GM23248 (cell line): ENCODE measurements at regions not wholly inside any gene's neighbourhood (a gene's known extent, or its start where the extent isn't known, plus 50 kb on each side); places are given as distances from the start of the nearest gene placed in this dataset.

ENCODE experiments used
- DNase-seq: peaks from one replicate; pipeline ENCODE4 v3.0.0-alpha.2; 2015
- H2AFZ ChIP-seq: fragments of 200-600 bp; sonication (generic); 2 replicates; pipeline ENCODE4 v1.6.1; 2016; ENCODE audit warnings: antibody characterized with exemption
- H3F3A ChIP-seq: fragments of 200-600 bp; sonication (generic); 2 replicates; pipeline ENCODE4 v1.6.1; 2016; ENCODE audit warnings: mild to moderate bottlenecking, antibody characterized with exemption, mixed run types; ENCODE audit not compliant: insufficient read depth
- H3K27ac ChIP-seq: fragments of 200-600 bp; sonication (generic); 2 replicates; pipeline ENCODE4 v1.5.1; 2016; ENCODE audit warnings: mild to moderate bottlenecking
- H3K27me3 ChIP-seq: fragments of 200-600 bp; sonication (generic); replicated peaks from 2 replicates; pipeline ENCODE4 v1.6.1; 2016; ENCODE audit warnings: mild to moderate bottlenecking; ENCODE audit not compliant: insufficient read depth
- H3K36me3 ChIP-seq: fragments of 200-600 bp; sonication (generic); 2 replicates; pipeline ENCODE4 v1.6.1; 2016; ENCODE audit warnings: low read depth, mild to moderate bottlenecking
- H3K4me1 ChIP-seq: fragments of 200-600 bp; sonication (generic); 2 replicates; pipeline ENCODE4 v1.6.1; 2016; ENCODE audit warnings: mild to moderate bottlenecking; ENCODE audit not compliant: insufficient read depth
- H3K4me2 ChIP-seq: fragments of 200-600 bp; sonication (generic); one replicate; pipeline ENCODE4 v1.6.1; 2016; ENCODE audit warnings: mild to moderate bottlenecking; ENCODE audit not compliant: unreplicated experiment
- H3K4me3 ChIP-seq: fragments of 200-600 bp; sonication (generic); 2 replicates; pipeline ENCODE4 v1.5.1; 2016; ENCODE audit warnings: mild to moderate bottlenecking
- H3K79me2 ChIP-seq: fragments of 200-600 bp; sonication (generic); 2 replicates; pipeline ENCODE4 v1.6.1; 2016; ENCODE audit warnings: mild to moderate bottlenecking; ENCODE audit not compliant: insufficient read depth
- H3K9ac ChIP-seq: fragments of 200-600 bp; sonication (generic); 2 replicates; pipeline ENCODE4 v1.6.1; 2016; ENCODE audit warnings: mild to moderate bottlenecking
- H3K9me2 ChIP-seq: fragments of 200-600 bp; sonication (generic); 2 replicates; pipeline ENCODE4 v1.6.1; 2016; ENCODE audit warnings: mixed run types, mild to moderate bottlenecking, moderate library complexity; ENCODE audit not compliant: insufficient read depth
- H3K9me3 ChIP-seq: fragments of 200-600 bp; sonication (generic); one replicate; pipeline ENCODE4 v1.6.1; 2017; ENCODE audit warnings: low read depth
- H4K20me1 ChIP-seq: fragments of 200-600 bp; sonication (generic); 2 replicates; pipeline ENCODE4 v1.6.0; 2016; ENCODE audit not compliant: insufficient read depth
- EZH2 ChIP-seq: fragments of 200-600 bp; sonication (generic); IDR thresholded peaks from 2 replicates; pipeline ENCODE4 v1.6.1; 2018; ENCODE audit warnings: antibody characterized with exemption, mild to moderate bottlenecking; ENCODE audit not compliant: insufficient read depth, poor library complexity, severe bottlenecking
- EZH2phosphoT487 ChIP-seq: fragments of 200-600 bp; sonication (generic); IDR thresholded peaks from 2 replicates; pipeline ENCODE4 v1.6.1; 2018; ENCODE audit warnings: antibody characterized with exemption, moderate library complexity, mild to moderate bottlenecking, low read depth; ENCODE audit not compliant: insufficient read depth
- WGBS, 2 experiments: methylation state at CpG; one replicate each; pipeline ENCODE4 v1.1.6; 2015 to 2017; ENCODE audit warnings: low lambda C conversion rate in 2 of 2, low coverage in 1 of 2; ENCODE audit errors: missing lambda C conversion rate in 2 of 2; 5-methylcytosine and 5-hydroxymethylcytosine counted together
- in situ Hi-C: fragments of 300-500 bp; cut with MboI; formaldehyde crosslinking; loops from 2 replicates; pipeline ENCODE4 v1.15.0; 2020

- Histone ChIP-seq H3K9me3 (no peaks in the 10 kb centered on the region), H3K27ac (no peak overlapping the region), H3F3A (no peaks in the 10 kb centered on the region), H3K4me2 (no peak overlapping the region), H3K4me3 (no peak overlapping the region), H3K9ac (no peak overlapping the region), H3K27me3 (no peaks in the 10 kb centered on the region), H3K9me2 (no peaks in the 10 kb centered on the region), H3K79me2 (no peaks in the 10 kb centered on the region), H3K36me3 (no peaks in the 10 kb centered on the region), H4K20me1 (no peaks in the 10 kb centered on the region), H3K4me1 (no peaks in the 10 kb centered on the region), H2AFZ (no peak overlapping the region)
- in situ Hi-C loops: no loop called here
- TF ChIP-seq EZH2phosphoT487: no peak
- TF ChIP-seq EZH2: no peak
- no peak for DNase-seq
- 86% methylated on average over 5 of the region's 5 CpGs for WGBS, 2 experiments
These were observed 588.8 kb downstream of the BNC2 start for GRCh38 chr9:16281707-16282106.

DNA sequence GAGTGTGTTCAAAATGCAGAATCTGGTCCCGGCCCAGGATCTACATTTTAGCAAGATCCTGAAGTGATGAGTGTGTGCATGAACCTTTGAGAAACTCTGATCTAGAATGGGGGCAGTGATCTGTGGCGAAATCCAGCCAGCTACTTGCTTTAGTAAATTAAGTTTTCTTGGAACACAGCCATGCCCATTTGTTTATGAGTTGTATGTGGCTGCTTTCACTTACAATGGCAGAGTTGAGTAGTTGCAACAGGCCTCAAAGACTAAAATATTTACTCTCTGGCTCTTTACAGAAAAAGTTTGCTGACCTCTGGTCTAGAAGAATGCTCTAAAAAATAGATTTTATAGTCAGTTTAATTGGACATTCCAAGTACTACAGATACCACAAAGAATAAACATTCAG lies 588.3 kb downstream of the BNC2 start:
- no peaks in the 10 kb centered on the region for H3K4me1 ChIP-seq
- no peaks in the 10 kb centered on the region for H3K9me2 ChIP-seq
- no peak overlapping the region for H3K4me3 ChIP-seq
- H4K20me1 ChIP-seq: no peaks in the 10 kb centered on the region
- H3K36me3 ChIP-seq: no peaks in the 10 kb centered on the region
- no peaks in the 10 kb centered on the region for H3F3A ChIP-seq
- DNase-seq: peak; percentile 35
- whole genome bisulfite sequencing, 2 experiments: 75 to 78% methylated on average over 2 of the region's 2 CpGs
- H2AFZ ChIP-seq: no peak overlapping the region
- in situ Hi-C loops: no loop called here
- no peak overlapping the region for H3K27ac ChIP-seq
- TF ChIP-seq EZH2: no peak
- TF ChIP-seq EZH2phosphoT487: no peak
- H3K9me3 ChIP-seq: no peaks in the 10 kb centered on the region
- no peaks in the 10 kb centered on the region for H3K27me3 ChIP-seq
- H3K4me2 ChIP-seq: no peak overlapping the region
- H3K79me2 ChIP-seq: no peaks in the 10 kb centered on the region
- no peak overlapping the region for H3K9ac ChIP-seq

DNA sequence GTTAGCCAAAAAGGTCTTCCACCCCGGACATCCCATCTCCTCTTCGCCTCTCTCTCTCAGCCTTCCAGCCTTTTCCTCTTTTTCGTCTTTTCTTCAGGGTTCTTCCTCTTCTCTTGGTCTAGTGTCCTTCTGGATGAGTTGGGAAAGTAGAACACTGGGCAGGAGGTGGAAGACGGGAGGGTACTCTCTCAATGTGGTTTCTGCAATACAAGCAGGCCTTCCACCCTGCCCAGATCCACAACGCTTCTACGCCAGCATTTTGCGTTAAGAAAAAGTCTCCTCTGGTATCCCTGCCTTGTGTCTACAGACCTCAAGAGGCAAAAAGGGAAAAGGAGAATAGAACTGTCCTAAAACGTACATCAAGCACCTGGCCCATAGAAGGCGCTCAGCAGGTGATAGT lies 587.8 kb downstream of the BNC2 start:
- H3K4me2 ChIP-seq: no peak overlapping the region
- TF ChIP-seq EZH2phosphoT487 (no peak), EZH2 (no peak)
- H3K4me1 ChIP-seq: no peaks in the 10 kb centered on the region
- H4K20me1 ChIP-seq: no peaks in the 10 kb centered on the region
- H3F3A ChIP-seq: no peaks in the 10 kb centered on the region
- H3K9me2 ChIP-seq: no peaks in the 10 kb centered on the region
- in situ Hi-C loops: no loop called here
- H3K79me2 ChIP-seq: no peaks in the 10 kb centered on the region
- no peak overlapping the region for H3K27ac ChIP-seq
- no peak overlapping the region for H2AFZ ChIP-seq
- H3K9ac ChIP-seq: no peak overlapping the region
- H3K27me3 ChIP-seq: no peaks in the 10 kb centered on the region
- no peak overlapping the region for H3K4me3 ChIP-seq
- H3K9me3 ChIP-seq: no peaks in the 10 kb centered on the region
- DNase-seq: no peak
- H3K36me3 ChIP-seq: no peaks in the 10 kb centered on the region
- WGBS, 2 experiments: 81 to 85% methylated on average over 9 of the region's 9 CpGs

- Histone ChIP-seq H3K9me3 (no peaks in the 10 kb centered on the region), H2AFZ (no peak overlapping the region), H3K27me3 (no peaks in the 10 kb centered on the region), H3K4me3 (no peak overlapping the region), H4K20me1 (no peaks in the 10 kb centered on the region), H3K9me2 (no peaks in the 10 kb centered on the region), H3K27ac (no peak overlapping the region), H3K4me1 (peaks cover 6% of the 10 kb centered on the region; the same call in 1 of the 2 replicates), H3K79me2 (no peaks in the 10 kb centered on the region), H3K4me2 (no peak overlapping the region), H3K36me3 (no peaks in the 10 kb centered on the region), H3K9ac (no peak overlapping the region), H3F3A (no peaks in the 10 kb centered on the region)
- DNase-seq: no peak
- in situ Hi-C loops: no loop called here
- 81 to 82% methylated on average over 7 of the region's 7 CpGs for WGBS, 2 experiments
- no peak for TF ChIP-seq EZH2phosphoT487
- no peak for TF ChIP-seq EZH2
These were observed 584.3 kb downstream of the BNC2 start for GRCh38 chr9:16286160-16286559.

- Histone ChIP-seq H3K27me3 (no peaks in the 10 kb centered on the region), H3K27ac (no peak overlapping the region), H3K4me1 (peaks cover 19% of the 10 kb centered on the region; the same call in 1 of the 2 replicates), H3K9me3 (no peaks in the 10 kb centered on the region), H3K79me2 (no peaks in the 10 kb centered on the region), H3K9ac (no peak overlapping the region), H3F3A (no peaks in the 10 kb centered on the region), H2AFZ (no peak overlapping the region), H4K20me1 (no peaks in the 10 kb centered on the region), H3K36me3 (no peaks in the 10 kb centered on the region), H3K9me2 (no peaks in the 10 kb centered on the region), H3K4me3 (no peak overlapping the region), H3K4me2 (no peak overlapping the region)
- TF ChIP-seq EZH2phosphoT487: no peak
- TF ChIP-seq EZH2: no peak
- 93 to 98% methylated on average over 3 of the region's 3 CpGs for WGBS, 2 experiments
- DNase-seq: peak; percentile 38
- in situ Hi-C loops: no loop called here
These were observed 580.8 kb downstream of the BNC2 start for GRCh38 chr9:16289639-16290038.
